ENCODE measurements at regions not wholly inside any gene's neighbourhood (a gene's known extent, or its start where the extent isn't known, plus 50 kb on each side); places are given as distances from the start of the nearest gene placed in this dataset.

- no peak for TF ChIP-seq CTCF (conservative IDR thresholded peaks at IDR 0.05; ENCODE audit: low read depth, low read length)
- H3K4me3 ChIP-seq (ENCODE audit: low read depth, low read length), result no peak overlapping the region
- DNase-seq (ENCODE audit: low read depth), result no peak
Measured at GRCh38 chr4:174041555-174042105, 241.8 kb downstream of the FBXO8 start.

GRCh38 chr4:174040287-174040686, 243.2 kb downstream of the FBXO8 start:
- no peak for DNase-seq (ENCODE audit: low read depth)
- H3K4me3 ChIP-seq (ENCODE audit: low read depth, low read length), result no peak overlapping the region
- no peak for TF ChIP-seq CTCF (conservative IDR thresholded peaks at IDR 0.05; ENCODE audit: low read depth, low read length)

- no peak for DNase-seq (ENCODE audit: low read depth)
- no peak overlapping the region for H3K4me3 ChIP-seq (ENCODE audit: low read depth, low read length)
- no peak for TF ChIP-seq CTCF (conservative IDR thresholded peaks at IDR 0.05; ENCODE audit: low read depth, low read length)
Measured at GRCh38 chr4:174038481-174038880, 245.0 kb downstream of the FBXO8 start.

GRCh38 chr4:174037631-174038030, 245.8 kb downstream of the FBXO8 start:
- DNase-seq (ENCODE audit: low read depth), result no peak
- no peak overlapping the region for H3K4me3 ChIP-seq (ENCODE audit: low read depth, low read length)
- no peak for TF ChIP-seq CTCF (conservative IDR thresholded peaks at IDR 0.05; ENCODE audit: low read depth, low read length)

- no peak for TF ChIP-seq CTCF (conservative IDR thresholded peaks at IDR 0.05; ENCODE audit: low read depth, low read length)
- H3K4me3 ChIP-seq (ENCODE audit: low read depth, low read length), result no peak overlapping the region
- no peak for DNase-seq (ENCODE audit: low read depth)
Measured at GRCh38 chr4:174037049-174037448, 246.4 kb downstream of the FBXO8 start.

- TF ChIP-seq CTCF (conservative IDR thresholded peaks at IDR 0.05; ENCODE audit: low read depth, low read length), result no peak
- DNase-seq (ENCODE audit: low read depth), result no peak
Measured at GRCh38 chr4:174036576-174036975, 246.9 kb downstream of the FBXO8 start.

GRCh38 chr4:174036111-174036510, 247.4 kb downstream of the FBXO8 start:
- H3K4me3 ChIP-seq (ENCODE audit: low read depth, low read length), result no peak overlapping the region
- TF ChIP-seq CTCF (conservative IDR thresholded peaks at IDR 0.05; ENCODE audit: low read depth, low read length), result no peak
- DNase-seq (ENCODE audit: low read depth), result no peak

More at GRCh38 chr4:174036576-174036975, 246.9 kb downstream of the FBXO8 start:
- H3K4me3 ChIP-seq (ENCODE audit: low read depth, low read length), result no peak overlapping the region
